ENCODE measurements at regions not wholly inside any gene's neighbourhood (a gene's known extent, or its start where the extent isn't known, plus 50 kb on each side); places are given as distances from the start of the nearest gene placed in this dataset.

- no peaks in the 10 kb centered on the region for H3K27me3 ChIP-seq (ENCODE audit: insufficient read depth)
- H3K4me2 ChIP-seq, result no peak overlapping the region
- no peak overlapping the region; the same call in 1 of the 2 replicates for H2AFZ ChIP-seq
- H3K27ac ChIP-seq (ENCODE audit: low read depth), result no peak overlapping the region
- H3K4me1 Mint-ChIP-seq, result peaks cover 8% of the 10 kb centered on the region; the same call in 2 of the 3 replicates
- peaks cover 2% of the 10 kb centered on the region; the same call in 1 of the 2 replicates for H3K9me2 ChIP-seq (ENCODE audit: insufficient read depth)
- H3K27ac Mint-ChIP-seq, result no peak overlapping the region
- H3K4me3 ChIP-seq, result no peak overlapping the region
- no peaks in the 10 kb centered on the region for H4K20me1 ChIP-seq (replicated peaks; ENCODE audit: insufficient read depth)
- H3K9me3 Mint-ChIP-seq, result peaks cover 15% of the 10 kb centered on the region
- H3K79me2 ChIP-seq (replicated peaks; ENCODE audit: insufficient read depth), result no peaks in the 10 kb centered on the region
- H3K4me1 ChIP-seq (ENCODE audit: insufficient read depth), result peaks cover 4% of the 10 kb centered on the region; the same call in 1 of the 2 replicates
- DNase-seq (ENCODE audit: low spot score), result no peak
- H3K4me3 Mint-ChIP-seq, result no peak overlapping the region
- ATAC-seq, result no peak
- TF ChIP-seq EZH2phosphoT487 (IDR thresholded peaks at IDR 0.05; ENCODE audit: unreplicated experiment) (no peak), STAT1 (IDR thresholded peaks at IDR 0.05; ENCODE audit: unreplicated experiment) (no peak), ZNF114 (CRISPR knock-in tag; IDR thresholded peaks at IDR 0.05) (no peak), ZNF331 (CRISPR knock-in tag; IDR thresholded peaks at IDR 0.05; ENCODE audit: low read depth) (no peak), POLR2AphosphoS5 (IDR thresholded peaks at IDR 0.05; ENCODE audit: low read depth) (no peak), CTCF (conservative IDR thresholded peaks at IDR 0.05; ENCODE audit: low read depth in 2 of 2) (no peak)
- no peaks in the 10 kb centered on the region for H3F3A ChIP-seq (replicated peaks; ENCODE audit: low read depth)
- H3K27me3 Mint-ChIP-seq (ENCODE audit: insufficient read depth, low read depth, poor library complexity), result peaks cover 4% of the 10 kb centered on the region
- H3K36me3 ChIP-seq (ENCODE audit: insufficient read depth), result no peaks in the 10 kb centered on the region
- peaks cover 3% of the 10 kb centered on the region; the same call in 1 of the 3 replicates for H3K36me3 Mint-ChIP-seq (ENCODE audit: low read depth)
Observed at GRCh38 chr16:73464834-73465233, 416.9 kb upstream of the ZFHX3 start.

- Mint-ChIP-seq H3K36me3 (ENCODE audit: low read depth) (peaks cover 3% of the 10 kb centered on the region; the same call in 1 of the 3 replicates), H3K27me3 (ENCODE audit: insufficient read depth, low read depth, poor library complexity) (peaks cover 6% of the 10 kb centered on the region), H3K27ac (no peak overlapping the region), H3K9me3 (peaks cover 15% of the 10 kb centered on the region), H3K4me3 (no peak overlapping the region), H3K4me1 (peaks cover 18% of the 10 kb centered on the region)
- no peaks in the 10 kb centered on the region for H3K79me2 ChIP-seq (replicated peaks; ENCODE audit: insufficient read depth)
- H3K9me2 ChIP-seq (ENCODE audit: insufficient read depth), result 0 out of 2 replicates have a peak, but pooled peaks cover 2% of the 10 kb centered on the region
- H3K27me3 ChIP-seq (ENCODE audit: insufficient read depth), result no peaks in the 10 kb centered on the region
- no peak overlapping the region for H3K4me2 ChIP-seq
- no peak for ATAC-seq
- H3F3A ChIP-seq (replicated peaks; ENCODE audit: low read depth), result no peaks in the 10 kb centered on the region
- no peaks in the 10 kb centered on the region for H4K20me1 ChIP-seq (replicated peaks; ENCODE audit: insufficient read depth)
- H3K27ac ChIP-seq (ENCODE audit: low read depth), result no peak overlapping the region
- no peak overlapping the region for H3K4me3 ChIP-seq
- H3K36me3 ChIP-seq (ENCODE audit: insufficient read depth), result no peaks in the 10 kb centered on the region
- no peak overlapping the region for H2AFZ ChIP-seq
- DNase-seq (ENCODE audit: low spot score), result no peak
- H3K4me1 ChIP-seq (ENCODE audit: insufficient read depth), result peaks cover 28% of the 10 kb centered on the region
- TF ChIP-seq REST (IDR thresholded peaks at IDR 0.05; ENCODE audit: unreplicated experiment) (no peak), CTCF (conservative IDR thresholded peaks at IDR 0.05; ENCODE audit: low read depth in 2 of 2) (no peak), ZNF331 (CRISPR knock-in tag; IDR thresholded peaks at IDR 0.05; ENCODE audit: low read depth) (no peak), ETS1 (IDR thresholded peaks at IDR 0.05) (no peak), JUNB (IDR thresholded peaks at IDR 0.05; ENCODE audit: unreplicated experiment) (no peak), ZNF114 (CRISPR knock-in tag; IDR thresholded peaks at IDR 0.05) (no peak), POLR2AphosphoS5 (IDR thresholded peaks at IDR 0.05; ENCODE audit: low read depth) (no peak), EZH2 (IDR thresholded peaks at IDR 0.05; ENCODE audit: low read depth, unreplicated experiment) (no peak), NANOG (IDR thresholded peaks at IDR 0.05; ENCODE audit: borderline replicate concordance) (no peak), CREB1 (CRISPR knock-in tag; IDR thresholded peaks at IDR 0.05; ENCODE audit: low read depth) (no peak)
Observed at GRCh38 chr16:73459586-73459985, 411.7 kb upstream of the ZFHX3 start.
